ENCODE measurements at regions not wholly inside any gene's neighbourhood (a gene's known extent, or its start where the extent isn't known, plus 50 kb on each side); places are given as distances from the start of the nearest gene placed in this dataset.

GRCh38 chr16:55047331-55047730 lies 116.7 kb downstream of the IRX5 start:
- no peak for DNase-seq (ENCODE audit: low read depth)
- TF ChIP-seq CTCF (IDR thresholded peaks at IDR 0.05; ENCODE audit: insufficient read depth, low read length): no peak
- no peak overlapping the region for H3K4me3 ChIP-seq (ENCODE audit: low read depth, low read length)

GRCh38 chr16:55047903-55048497 lies 117.3 kb downstream of the IRX5 start:
- no peak overlapping the region for H3K4me3 ChIP-seq (ENCODE audit: low read depth, low read length)
- no peak for TF ChIP-seq CTCF (IDR thresholded peaks at IDR 0.05; ENCODE audit: insufficient read depth, low read length)
- DNase-seq (ENCODE audit: low read depth): no peak

GRCh38 chr16:55048745-55049144 lies 118.1 kb downstream of the IRX5 start:
- no peak overlapping the region for H3K4me3 ChIP-seq (ENCODE audit: low read depth, low read length)
- TF ChIP-seq CTCF (IDR thresholded peaks at IDR 0.05; ENCODE audit: insufficient read depth, low read length): no peak
- no peak for DNase-seq (ENCODE audit: low read depth)

GRCh38 chr16:55051571-55052347 lies 121.1 kb downstream of the IRX5 start:
- no peak overlapping the region for H3K4me3 ChIP-seq (ENCODE audit: low read depth, low read length)
- TF ChIP-seq CTCF (IDR thresholded peaks at IDR 0.05; ENCODE audit: insufficient read depth, low read length): no peak
- peak; percentile 9 for DNase-seq (ENCODE audit: low read depth)

GRCh38 chr16:55052348-55052734 lies 121.7 kb downstream of the IRX5 start:
- no peak for DNase-seq (ENCODE audit: low read depth)
- no peak overlapping the region for H3K4me3 ChIP-seq (ENCODE audit: low read depth, low read length)
- TF ChIP-seq CTCF (IDR thresholded peaks at IDR 0.05; ENCODE audit: insufficient read depth, low read length): no peak

- no peak overlapping the region for H3K4me3 ChIP-seq (ENCODE audit: low read depth, low read length)
- no peak for TF ChIP-seq CTCF (IDR thresholded peaks at IDR 0.05; ENCODE audit: insufficient read depth, low read length)
- no peak for DNase-seq (ENCODE audit: low read depth)
Observed at GRCh38 chr16:55052741-55053415, 122.2 kb downstream of the IRX5 start.

Data from fibroblast of the aortic adventitia (primary cell).